ENCODE measurements at regions not wholly inside any gene's neighbourhood (a gene's known extent, or its start where the extent isn't known, plus 50 kb on each side); places are given as distances from the start of the nearest gene placed in this dataset.

DNA sequence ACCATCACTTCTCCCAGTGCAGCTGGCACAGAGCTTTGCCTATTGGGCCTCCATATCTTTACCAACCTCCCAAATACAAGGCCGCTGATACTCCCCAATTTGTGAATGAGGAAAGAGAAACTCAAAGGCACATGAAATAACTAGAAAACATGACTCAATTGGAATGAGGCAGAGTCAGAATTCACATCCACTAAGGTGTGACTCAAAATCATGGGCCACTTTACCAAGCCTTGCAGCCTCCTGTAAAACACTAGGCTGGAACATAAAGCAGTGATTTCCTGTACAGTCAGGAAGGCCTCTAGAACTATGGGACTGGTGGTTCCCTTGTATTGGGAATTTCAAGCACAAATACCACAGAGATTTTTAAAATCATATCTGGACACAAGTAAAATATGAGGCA is 128.6 kb downstream of the DCLK3 start:
- TF ChIP-seq, protein P1, sequence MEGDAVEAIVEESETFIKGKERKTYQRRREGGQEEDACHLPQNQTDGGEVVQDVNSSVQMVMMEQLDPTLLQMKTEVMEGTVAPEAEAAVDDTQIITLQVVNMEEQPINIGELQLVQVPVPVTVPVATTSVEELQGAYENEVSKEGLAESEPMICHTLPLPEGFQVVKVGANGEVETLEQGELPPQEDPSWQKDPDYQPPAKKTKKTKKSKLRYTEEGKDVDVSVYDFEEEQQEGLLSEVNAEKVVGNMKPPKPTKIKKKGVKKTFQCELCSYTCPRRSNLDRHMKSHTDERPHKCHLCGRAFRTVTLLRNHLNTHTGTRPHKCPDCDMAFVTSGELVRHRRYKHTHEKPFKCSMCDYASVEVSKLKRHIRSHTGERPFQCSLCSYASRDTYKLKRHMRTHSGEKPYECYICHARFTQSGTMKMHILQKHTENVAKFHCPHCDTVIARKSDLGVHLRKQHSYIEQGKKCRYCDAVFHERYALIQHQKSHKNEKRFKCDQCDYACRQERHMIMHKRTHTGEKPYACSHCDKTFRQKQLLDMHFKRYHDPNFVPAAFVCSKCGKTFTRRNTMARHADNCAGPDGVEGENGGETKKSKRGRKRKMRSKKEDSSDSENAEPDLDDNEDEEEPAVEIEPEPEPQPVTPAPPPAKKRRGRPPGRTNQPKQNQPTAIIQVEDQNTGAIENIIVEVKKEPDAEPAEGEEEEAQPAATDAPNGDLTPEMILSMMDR (IDR thresholded peaks at IDR 0.05; ENCODE audit: low read depth, low read length): no peak
- no peak for TF ChIP-seq EZH2phosphoT487 (IDR thresholded peaks at IDR 0.05; ENCODE audit: low read depth)
